Frontal cortex (tissue), 4 donors: ENCODE measurements at regions not wholly inside any gene's neighbourhood (a gene's known extent, or its start where the extent isn't known, plus 50 kb on each side); places are given as distances from the start of the nearest gene placed in this dataset. TPM values are rescaled to one million over a fixed set of nuclear protein-coding genes. Genes with fewer than 3 reads are reported as not detected.
"Not testable (repeated sequence)": the region's sequence is repeated elsewhere in the genome, so short reads cannot be mapped to it uniquely, and the experiment has no call there.

Experiments
- DNase-seq, 2 donors: peaks; one replicate each; pipeline ENCODE4 v3.0.0; 2012; ENCODE audit warnings: low spot score in 2 of 2
- FAIRE-seq: peaks from 2 replicates; lab custom pipeline; 2012; peaks lifted over from hg19 to GRCh38; lab: Jason Lieb, UNC
- small RNA-seq: library from RNA; depleted of rRNA; stranded (forward); fragments of <200 nt; gene quantifications from one replicate; pipeline ENCODE3, GENCODE V24; 2014
- donor health status: control.
- donor health status: control.
- donor health status: control.

DNA sequence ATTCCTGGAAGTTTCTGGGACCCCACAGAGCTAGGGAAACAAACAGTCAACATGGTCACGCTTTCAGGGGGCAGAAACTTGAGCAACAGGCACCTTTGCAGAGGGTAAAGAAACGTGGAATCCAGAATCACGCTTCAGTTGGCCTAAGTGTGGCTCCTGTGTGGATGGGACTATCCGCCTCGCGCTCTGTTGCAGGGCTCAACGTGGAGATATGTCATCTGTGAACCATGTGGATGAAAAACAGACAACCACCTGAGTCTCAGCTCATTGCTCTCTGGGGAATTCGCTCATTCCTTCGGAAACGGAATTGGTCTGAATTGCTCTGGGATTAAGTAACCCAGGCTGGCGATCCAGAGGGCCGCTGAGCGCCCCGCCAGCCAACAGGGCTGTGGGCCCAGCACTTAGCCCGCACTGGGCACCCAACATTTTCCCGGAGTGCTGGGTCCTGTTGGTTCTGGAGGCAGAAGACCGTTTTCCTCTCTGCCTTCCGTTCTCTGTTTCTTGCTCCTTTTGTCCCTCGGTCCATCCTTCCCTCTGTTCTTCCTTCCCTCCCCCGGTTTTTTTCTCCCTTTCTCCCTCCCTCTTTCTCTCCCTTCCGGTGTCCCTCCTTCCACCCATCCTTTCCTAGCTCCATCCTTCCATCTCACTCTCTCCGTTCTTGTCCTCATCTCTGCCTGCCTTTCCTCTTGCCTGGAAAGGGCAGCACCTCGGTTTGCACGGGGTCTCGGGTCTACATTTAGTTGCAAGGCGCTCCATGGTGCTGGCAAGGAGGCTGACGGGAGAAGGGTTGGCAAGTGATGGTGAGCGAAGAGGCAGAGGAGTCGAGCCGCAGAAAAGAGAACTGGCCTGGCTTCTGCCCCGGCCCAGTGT lies 1379.8 kb upstream of the DEFB115 start:
- not testable (repeated sequence) for FAIRE-seq, DNase-seq

DNA sequence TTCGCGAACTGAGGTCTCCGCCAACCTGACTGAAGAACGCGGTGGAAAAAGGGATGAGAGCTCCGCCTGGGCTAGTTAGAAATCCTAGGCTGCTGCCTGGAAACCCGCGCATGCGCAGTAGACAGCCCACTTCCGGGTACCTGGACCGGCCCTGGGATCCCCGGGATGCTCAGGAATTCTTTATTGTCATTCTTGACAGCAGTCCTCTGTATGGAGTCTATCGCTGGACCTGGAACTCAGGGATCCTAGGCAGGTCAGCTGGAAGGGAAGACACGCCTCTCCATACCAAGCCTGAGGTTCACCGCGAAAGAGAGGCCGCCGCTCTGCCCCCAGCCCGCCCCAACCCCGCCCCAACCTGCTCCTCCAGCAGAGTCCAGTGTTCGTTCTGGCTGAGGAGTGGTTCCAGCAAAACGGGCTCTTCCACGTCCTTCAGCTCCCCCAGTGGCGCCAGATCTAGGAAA lies 1379.2 kb upstream of the DEFB115 start:
- DNase-seq (no peak), FAIRE-seq (no peak)

DNA sequence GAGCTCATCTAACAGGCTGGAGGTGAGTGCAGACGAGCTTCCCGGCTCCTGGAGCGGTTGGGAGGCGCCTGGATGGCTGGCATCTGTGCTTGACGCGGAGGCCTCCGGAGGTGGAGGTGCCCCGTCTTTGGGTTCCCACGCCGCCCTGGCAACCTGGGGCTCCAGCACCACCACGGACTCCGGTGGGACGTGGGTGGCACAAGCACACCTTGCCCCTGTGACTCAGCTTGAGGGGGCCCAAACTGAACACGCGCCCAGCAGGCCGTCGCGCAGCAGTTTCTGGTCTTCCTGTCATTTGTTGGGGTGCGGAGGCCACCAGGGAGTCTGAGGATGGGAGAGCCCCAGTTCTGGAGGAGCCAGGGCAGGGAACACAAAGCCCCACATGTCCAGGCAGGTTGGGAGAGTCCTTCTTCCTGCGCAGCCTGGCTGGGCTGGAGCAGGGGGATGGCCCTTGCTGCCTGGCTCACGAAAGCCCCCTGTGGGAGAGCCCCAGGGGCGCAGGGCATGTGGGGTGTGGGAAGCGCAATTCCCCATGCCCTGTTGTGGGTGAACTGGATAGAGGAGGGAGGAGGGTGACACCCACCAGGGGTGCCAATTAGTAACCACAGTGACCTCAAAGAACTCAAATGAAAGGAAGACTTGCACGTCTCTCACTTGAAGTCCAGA lies 1378.6 kb upstream of the DEFB115 start:
- FAIRE-seq (no peak), DNase-seq (no peak)

DNA sequence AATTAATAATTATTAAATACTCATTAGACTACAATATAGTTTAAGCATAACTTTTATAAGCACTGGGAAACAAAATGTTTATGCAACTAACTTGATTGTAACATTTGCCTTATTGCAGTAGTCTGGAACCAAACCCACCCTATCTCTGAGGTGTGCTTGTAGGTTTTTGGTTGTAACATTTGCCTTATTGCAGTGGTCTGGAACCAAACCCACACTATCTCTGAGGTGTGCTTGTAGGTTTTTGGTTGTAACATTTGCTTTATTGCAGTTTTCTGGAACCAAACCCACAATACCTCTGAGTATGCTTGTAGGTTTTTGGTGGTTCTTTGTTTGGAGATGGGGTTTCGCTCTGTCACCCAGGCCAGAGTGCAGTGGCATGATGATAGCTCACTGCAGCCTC lies 1376.4 kb upstream of the DEFB115 start:
- not testable (repeated sequence) for DNase-seq, FAIRE-seq

DNA sequence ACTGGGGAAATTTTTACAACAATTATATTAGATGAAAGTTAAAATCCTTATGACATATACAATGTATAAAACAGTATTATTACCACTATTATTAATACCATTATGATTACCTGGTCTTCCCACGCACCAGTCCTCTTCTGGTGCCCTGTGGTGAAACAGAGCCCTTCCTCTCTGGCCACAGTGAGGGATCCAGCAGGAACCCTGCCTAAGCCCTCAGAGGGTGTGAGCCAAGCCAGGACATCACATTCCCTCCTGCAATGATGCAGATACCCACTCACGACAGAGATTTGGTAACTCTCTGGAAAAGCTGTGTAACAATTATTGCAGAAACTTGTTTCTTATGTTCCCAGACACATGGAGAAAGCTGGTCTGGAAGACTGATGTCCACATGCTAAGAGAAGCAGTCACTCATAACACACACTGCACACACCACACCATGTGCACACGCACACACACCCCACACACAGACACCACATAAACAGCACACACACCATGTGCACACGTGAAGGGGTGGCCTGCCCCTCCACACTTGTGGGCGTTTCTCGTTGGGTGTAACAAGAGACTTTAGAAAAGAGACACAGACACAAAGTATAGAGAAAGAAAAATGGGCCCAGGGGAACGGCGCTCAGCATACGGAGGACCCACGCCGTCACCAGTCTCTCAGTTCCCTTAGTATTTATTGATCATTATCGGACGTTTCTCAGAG lies 1373.8 kb upstream of the DEFB115 start:
- not testable (repeated sequence) for DNase-seq, FAIRE-seq

DNA sequence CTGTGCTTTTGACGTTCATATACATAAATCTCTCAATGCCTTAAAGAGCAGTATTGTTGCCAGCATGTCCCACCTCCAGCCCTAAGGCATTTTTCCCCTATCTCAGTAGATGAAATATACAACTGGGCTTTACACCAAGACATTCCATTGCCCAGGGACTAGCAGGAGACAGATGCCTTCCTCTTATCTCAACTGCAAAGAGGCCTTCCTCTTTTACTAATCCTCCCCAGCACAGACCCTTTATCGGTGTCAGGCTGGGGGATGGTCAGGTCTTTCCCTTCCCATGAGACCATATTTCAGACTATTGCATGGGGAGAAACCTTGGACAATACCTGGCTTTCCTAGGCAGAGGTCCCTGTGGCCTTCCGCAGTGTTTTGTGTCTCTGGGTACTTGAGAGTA lies 1373.1 kb upstream of the DEFB115 start:
- not testable (repeated sequence) for DNase-seq, FAIRE-seq

DNA sequence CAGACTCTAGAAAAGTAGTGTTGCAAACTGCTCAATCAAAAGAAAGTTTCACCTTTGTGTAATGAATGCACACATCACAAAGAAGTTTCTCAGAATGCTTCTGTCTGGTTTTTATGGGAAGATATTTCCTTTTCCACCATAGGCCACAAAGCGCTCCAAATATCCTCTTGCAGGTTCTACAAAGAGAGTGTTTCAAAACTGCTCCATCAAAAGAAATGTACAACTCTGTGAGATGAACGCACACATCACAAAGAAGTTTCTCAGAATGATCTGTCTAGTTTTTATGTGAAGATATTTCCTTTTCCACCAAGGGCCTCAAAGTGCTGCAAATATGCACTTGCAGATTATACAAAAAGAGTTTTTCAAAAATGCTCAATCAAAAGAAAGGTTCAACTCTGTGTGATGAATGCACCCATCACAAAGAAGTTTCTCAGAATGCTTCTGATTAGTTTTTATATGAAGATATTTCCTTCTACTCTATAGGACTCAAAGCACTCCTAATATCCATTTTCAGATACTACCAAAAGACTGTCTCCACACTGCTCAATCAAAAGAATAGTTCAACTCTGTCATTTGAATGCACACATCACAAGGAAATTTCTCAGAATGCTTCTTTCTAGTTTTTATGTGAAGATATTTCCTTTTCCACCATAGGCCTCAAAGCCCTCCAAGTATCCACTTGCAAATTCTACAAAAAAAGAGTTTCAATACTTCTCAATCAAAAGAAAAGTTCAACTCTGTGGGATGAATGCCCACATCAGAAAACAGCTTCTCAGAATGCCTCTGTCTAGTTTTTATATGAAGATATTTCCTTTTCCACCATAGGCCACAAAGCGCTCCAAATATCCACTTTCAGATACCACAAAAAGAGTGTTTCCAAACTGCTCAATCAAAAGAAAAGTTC lies 1371.9 kb upstream of the DEFB115 start:
- DNase-seq, FAIRE-seq: not testable (repeated sequence)

DNA sequence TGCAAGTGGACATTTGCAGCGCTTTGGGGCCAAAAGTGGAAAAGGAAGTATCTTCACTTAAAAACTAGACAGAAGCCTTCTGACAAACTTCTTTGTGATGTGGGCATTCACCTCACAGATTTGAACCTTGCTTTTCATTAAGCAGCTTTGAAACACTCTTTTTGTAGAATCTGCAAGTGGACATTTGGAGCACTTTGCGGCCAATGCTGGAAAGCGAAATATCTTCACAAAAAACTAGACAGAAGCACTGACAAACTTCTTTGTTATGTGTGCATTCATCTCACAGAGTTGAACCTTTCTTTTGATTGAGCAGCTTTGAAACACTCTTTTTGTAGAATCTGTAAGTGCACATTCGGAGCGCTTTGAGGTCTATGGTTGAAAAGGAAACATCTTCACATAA lies 1365.9 kb upstream of the DEFB115 start:
- DNase-seq, FAIRE-seq: not testable (repeated sequence)

Small RNAs in the stretch of these regions (small RNA-seq; reads per million reads assigned to genes)
- not detected for gene RF00002
